ENCODE measurements at regions not wholly inside any gene's neighbourhood (a gene's known extent, or its start where the extent isn't known, plus 50 kb on each side); places are given as distances from the start of the nearest gene placed in this dataset.

GRCh38 chr15:97679106-97679688 is 281.3 kb upstream of the ARRDC4 start:
- DNase-seq, result no peak

GRCh38 chr15:97680606-97681220 is 279.8 kb upstream of the ARRDC4 start:
- no peak for DNase-seq

DNA sequence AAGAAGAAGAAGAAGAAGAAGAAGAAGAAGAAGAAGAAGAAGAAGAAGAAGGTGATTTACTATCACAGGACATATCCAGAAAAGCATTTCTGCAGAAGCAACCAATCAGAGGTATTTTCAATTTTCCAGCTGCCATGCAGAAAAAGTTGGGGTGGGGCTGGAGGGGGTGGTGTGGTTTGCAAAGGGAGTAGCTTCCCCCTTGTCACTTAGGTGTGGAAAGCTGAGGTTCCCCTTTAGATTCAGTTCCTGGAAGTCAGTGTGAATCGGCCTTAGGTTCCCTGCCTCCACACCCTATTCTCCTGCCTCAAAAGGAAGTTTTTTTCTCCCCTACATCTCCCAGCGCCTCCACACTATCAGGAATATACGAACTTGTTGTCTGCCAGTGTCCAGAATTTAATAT is 276.7 kb upstream of the ARRDC4 start:
- DNase-seq, result no peak

GRCh38 chr15:97684249-97684648 is 276.3 kb upstream of the ARRDC4 start:
- no peak for DNase-seq

GRCh38 chr15:97686324-97686723 is 274.2 kb upstream of the ARRDC4 start:
- no peak for DNase-seq

GRCh38 chr15:97687654-97688053 is 272.8 kb upstream of the ARRDC4 start:
- DNase-seq, result no peak

- DNase-seq, result no peak
Measured at GRCh38 chr15:97688177-97688576, 272.3 kb upstream of the ARRDC4 start.

DNA sequence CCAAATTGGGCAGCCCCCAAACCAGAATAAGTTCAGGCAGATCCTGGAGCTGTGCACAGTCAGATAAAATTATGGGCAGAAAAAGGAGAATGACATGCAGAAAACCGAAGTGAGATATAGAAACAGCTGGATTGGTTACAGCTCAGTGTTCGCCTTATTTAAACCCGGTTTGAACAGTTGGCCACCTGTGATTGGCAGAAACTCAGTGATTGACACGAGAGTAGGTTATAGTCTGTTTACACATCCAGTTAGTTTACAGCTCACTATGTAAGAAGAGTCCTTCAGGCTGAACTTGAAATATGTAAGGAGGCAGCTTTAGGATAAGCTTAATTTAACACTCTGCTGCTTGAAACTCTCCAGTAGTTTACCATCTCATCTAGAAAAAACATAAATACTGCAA is 271.6 kb upstream of the ARRDC4 start:
- DNase-seq, result no peak

DNA sequence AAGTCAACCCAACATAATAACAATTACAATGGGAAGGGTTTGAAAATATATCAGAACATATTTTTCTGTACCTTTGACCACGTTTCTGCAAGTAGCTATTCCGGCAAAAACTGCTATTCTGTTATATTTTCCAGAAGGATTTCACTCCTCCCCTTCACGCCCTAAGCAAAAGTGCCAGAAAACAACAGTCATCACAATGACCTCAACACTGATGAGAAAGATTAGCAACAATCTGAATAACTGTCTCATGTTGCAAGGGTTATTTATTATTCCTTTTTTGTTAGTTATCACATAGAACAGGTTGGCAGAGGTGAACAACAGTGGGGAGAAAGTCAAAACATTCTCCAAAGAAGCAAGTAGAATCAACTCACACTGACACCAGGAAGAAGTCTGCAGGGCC is 269.4 kb upstream of the ARRDC4 start:
- DNase-seq, result no peak

DNA sequence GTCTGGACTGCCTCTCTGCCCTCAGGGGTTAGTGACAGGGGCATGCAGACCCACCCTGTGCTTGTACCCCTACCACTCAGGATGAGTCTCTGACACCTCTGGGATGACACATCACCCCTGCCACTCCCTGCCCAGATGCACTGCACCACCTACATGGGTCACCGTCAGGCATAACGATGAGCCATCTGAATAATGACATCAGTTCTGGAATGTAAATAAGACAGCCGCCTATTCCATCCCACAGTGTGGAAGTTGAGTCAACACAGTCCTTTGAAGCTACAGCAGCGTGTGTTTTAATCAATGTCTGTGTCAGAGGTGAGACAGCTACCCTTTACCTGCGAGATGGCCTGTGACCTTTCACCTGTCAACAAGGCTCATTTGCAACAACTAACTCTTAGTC is 268.7 kb upstream of the ARRDC4 start:
- no peak for DNase-seq

DNA sequence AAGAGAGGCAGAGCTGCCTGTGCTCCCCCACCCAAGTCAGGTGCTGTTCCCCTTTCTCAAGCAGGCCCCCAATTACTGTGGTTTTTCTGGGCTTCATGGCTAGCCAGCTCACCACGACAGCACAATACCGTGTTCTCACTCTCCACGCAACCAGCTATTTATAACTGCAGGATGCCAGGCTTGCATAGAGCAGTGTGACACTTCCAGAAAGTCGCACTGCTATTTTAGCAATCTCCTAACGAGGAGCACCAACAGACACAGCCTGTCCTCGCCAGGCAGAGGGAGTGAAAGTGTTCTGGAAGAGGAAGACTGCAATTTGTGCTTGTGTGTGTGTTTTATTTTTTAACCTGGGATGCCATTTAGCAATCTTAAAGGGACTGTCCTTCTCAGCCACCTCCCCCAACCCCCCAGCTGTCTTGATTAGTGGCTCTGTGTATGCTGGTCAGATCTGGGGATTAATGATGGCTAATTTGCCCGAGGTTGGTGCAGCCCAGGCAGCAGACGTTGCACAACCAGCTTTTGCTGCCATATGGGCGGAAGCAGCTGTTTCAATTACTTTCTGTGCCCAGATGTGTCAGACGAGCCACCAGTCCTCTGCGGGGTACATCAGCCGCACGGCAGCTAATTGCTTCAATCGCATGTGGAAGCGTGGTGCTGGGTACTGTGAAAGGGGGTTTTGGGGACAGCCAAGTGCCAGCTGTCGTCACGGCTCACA is 268.0 kb upstream of the ARRDC4 start:
- DNase-seq, result no peak

DNA sequence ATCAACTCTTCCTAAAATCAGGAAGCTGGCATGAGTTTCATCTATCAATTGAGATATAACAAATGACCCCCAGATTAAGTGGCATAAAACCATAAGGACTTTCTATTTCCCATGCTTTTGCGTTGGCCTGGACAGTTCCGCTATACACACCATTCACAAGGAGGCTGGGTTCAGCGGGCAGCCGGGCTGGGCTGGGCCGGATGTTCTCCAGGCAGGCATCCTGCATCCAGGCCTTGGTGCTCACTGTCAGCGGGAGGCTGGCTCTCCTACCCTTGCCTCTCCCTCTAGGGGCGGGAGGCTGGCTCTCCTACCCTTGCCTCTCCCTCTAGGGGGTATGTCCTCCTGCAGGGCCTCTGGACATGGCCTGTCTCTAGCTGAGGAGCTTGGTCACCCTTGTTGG is 266.0 kb upstream of the ARRDC4 start:
- no peak for DNase-seq

DNA sequence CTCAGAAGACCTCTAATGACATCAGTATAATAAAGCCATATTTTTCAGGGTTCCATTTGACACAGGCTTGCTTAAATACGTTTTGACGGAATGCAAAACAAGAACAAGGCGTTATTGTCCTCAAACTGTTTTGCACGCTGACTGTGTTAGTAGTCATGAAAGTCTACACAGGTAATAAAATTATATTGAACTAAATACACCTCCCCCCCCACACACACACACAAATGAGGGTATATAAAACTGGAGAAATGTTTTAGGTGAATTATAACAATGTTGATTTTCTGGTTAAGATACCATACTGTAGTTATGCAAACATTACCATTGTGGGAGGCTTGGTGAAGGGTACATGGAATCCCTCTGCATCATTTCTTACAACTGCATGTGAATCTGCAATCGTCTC is 257.1 kb upstream of the ARRDC4 start:
- DNase-seq, result no peak

DNA sequence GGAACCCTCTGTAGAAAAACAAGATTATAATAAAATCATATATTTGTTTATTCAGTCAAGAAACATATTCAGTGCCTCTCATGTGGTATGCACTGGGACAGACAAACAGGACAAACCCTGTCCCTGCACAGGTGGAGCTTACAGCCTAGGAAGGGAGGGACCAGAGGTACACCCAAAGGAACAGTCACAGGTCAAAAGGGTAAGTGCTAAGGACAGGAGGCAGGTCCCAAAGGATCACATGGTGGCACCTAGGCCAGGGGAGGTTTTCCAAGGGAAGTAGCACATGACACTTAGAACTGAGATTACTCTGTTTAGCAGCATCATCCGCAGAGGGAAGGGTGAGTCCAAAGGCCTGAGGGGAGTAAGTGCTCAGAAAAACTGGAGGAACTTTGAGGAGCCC is 254.4 kb upstream of the ARRDC4 start:
- no peak for DNase-seq

- DNase-seq, result no peak
Measured at GRCh38 chr15:97708252-97708651, 252.3 kb upstream of the ARRDC4 start.

DNA sequence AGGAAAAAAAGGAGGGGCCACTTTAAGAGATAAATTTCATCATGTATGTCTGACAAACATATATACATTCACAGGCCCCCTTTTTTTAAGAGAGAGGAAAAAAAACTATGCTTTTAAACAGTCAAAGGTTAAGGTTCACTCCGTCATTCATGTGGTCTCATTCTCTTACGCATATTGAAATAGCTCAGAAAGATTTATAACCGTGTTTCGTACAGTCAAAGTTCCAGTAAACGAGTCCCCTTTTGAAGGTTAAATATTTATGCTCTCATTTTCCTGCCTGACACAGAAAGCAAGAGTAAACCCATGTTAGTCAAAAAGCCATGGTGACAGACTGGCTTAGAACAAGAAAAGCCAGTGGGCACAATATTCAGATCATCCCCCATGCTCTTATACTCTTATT is 248.0 kb upstream of the ARRDC4 start:
- DNase-seq, result no peak

DNA sequence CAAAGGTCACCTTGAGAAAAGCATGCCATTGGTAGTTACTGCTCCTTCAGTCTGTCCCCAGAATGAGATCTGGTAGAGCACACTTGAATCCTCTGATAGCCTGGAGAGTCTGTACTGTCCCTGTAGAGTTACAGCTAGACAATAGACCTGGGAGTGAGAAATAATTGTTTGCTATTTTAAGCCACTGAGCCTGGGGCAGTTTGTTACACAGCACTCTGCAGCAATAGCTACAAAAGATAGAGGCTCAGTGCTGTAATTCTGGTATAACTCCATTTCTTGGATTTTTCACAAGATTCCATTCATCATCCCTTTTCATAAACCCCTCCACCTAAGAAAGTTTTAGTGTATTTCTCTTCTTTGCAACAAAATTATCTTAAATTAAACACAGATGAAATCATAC is 242.7 kb upstream of the ARRDC4 start:
- no peak for DNase-seq

- no peak for DNase-seq
Measured at GRCh38 chr15:97718509-97718908, 242.0 kb upstream of the ARRDC4 start.

DNA sequence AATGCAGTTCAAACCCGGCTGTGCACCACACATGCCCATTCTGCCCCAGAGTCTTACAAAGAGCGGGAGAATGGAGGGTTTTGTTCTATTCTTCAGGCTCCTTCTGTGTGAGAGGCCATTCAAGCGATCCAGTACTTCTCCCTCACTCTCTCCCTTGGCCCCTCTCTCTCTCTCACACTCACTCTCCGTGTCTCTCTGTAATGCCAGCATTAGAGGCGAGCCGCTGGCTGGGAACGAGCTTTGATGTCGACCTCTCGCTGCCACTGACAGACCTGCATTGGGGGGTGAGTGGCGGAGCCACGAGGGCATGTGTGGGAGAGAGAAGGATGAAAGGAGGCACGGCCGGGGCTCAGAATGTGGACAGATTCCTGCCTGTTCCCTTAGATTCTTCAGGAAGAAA is 231.7 kb upstream of the ARRDC4 start:
- DNase-seq, result no peak

- DNase-seq, result no peak
Measured at GRCh38 chr15:97729270-97729669, 231.2 kb upstream of the ARRDC4 start.

DNA sequence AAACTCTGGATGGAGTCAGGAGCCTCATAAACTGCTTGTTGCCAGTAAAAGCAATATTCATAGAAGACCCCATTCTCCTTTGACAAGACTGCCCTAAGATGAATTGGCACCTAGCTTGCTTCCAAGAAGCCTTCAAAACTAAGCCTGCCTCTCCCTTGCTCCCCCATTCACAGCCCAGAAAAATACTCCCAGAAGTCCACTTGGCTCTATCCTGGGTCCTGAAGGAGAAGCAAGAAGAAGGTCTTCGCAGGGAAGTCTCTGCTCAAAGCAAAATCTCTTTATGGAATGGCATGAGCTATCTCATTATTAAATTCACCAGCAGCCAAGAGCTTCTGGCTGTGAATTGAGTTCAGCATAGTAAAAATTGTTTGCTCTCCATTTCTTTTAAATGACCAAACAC is 230.2 kb upstream of the ARRDC4 start:
- DNase-seq, result no peak

DNA sequence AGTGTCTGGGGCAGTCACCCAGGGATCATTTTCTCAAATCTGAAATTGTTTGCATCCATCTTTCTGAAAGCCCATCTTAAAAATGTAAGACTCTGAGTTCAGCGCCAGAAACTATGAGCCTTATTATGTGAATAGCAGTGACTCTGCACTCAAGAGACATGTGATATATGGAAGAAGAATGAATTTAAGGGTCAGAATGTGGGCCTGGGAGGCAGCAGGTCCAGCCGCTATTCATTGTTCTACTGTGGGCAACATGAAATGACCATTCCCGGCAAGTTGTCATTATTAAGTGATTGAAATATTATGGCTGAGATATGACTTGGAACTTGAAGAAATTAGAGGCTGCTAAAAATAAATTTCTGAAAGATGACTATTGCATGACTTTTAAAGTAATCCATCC is 228.6 kb upstream of the ARRDC4 start:
- DNase-seq, result no peak

- DNase-seq, result no peak
Measured at GRCh38 chr15:97733373-97733772, 227.1 kb upstream of the ARRDC4 start.

- no peak for DNase-seq
Measured at GRCh38 chr15:97736748-97737147, 223.8 kb upstream of the ARRDC4 start.

Data from activated effector memory CD4-positive, alpha-beta T cell treated with anti-CD3 and anti-CD28 coated beads, Interleukin-2, amount 50 U/mL, for 16 hours (primary cell).